ENCODE measurements at regions not wholly inside any gene's neighbourhood (a gene's known extent, or its start where the extent isn't known, plus 50 kb on each side); places are given as distances from the start of the nearest gene placed in this dataset.

GRCh38 chr18:10047237-10047636 lies 133.4 kb downstream of the VAPA start:
- no peaks in the 10 kb centered on the region for H3K79me2 ChIP-seq (ENCODE audit: insufficient read depth, low read length)
- H4K91ac ChIP-seq (ENCODE audit: insufficient read length, low read depth, low read length) = no peak overlapping the region
- H3K4ac ChIP-seq (ENCODE audit: low read depth, low read length) = no peak overlapping the region
- H3K4me2 ChIP-seq (ENCODE audit: insufficient read depth, insufficient read length, low read length) = no peak overlapping the region
- no peak overlapping the region for H4K5ac ChIP-seq (ENCODE audit: insufficient read length, low read depth, low read length)
- no peak overlapping the region for H3K4me3 Mint-ChIP-seq
- H3K79me1 ChIP-seq (ENCODE audit: insufficient read depth, low read depth, low read length, poor library complexity, severe bottlenecking) = no peaks in the 10 kb centered on the region
- WGBS (ENCODE audit: extremely low coverage, insufficient read length, low lambda C conversion rate) = no CpG with 5 or more reads among the region's 6 CpGs
- no peak overlapping the region for H3K18ac ChIP-seq (ENCODE audit: insufficient read length, low read depth, low read length)
- peaks cover 2% of the 10 kb centered on the region; the same call in 1 of the 2 replicates for H3K27me3 Mint-ChIP-seq (ENCODE audit: low read depth)
- no peak for TF ChIP-seq CTCF (conservative IDR thresholded peaks at IDR 0.05)
- peaks cover 0 to 5% (median 3%) of the 10 kb centered on the region in 3 experiments; a peak in 1 of 7 replicates for H3K36me3 Mint-ChIP-seq (ENCODE audit: insufficient read depth in 1 of 3, low read depth in 3 of 3)
- no peak overlapping the region for H2AK5ac ChIP-seq (ENCODE audit: insufficient read length, low read length)
- no peak overlapping the region for H3K14ac ChIP-seq (ENCODE audit: insufficient read depth, low read length)
- no peak overlapping the region for H4K8ac ChIP-seq (replicated peaks; ENCODE audit: insufficient read length, low read depth, low read length)
- no peaks in the 10 kb centered on the region for H3K23me2 ChIP-seq (ENCODE audit: insufficient read length, low read depth, low read length, poor library complexity, severe bottlenecking)
- H3K27ac Mint-ChIP-seq = no peak overlapping the region; a peak in 1 of 7 replicates
- no peak overlapping the region for H3K23ac ChIP-seq (ENCODE audit: insufficient read length, low read depth, low read length)
- DNase-seq = no peak
- no peak overlapping the region for H2BK20ac ChIP-seq (ENCODE audit: low read depth, low read length, poor library complexity, severe bottlenecking)
- no peaks in the 10 kb centered on the region for H3K4me1 ChIP-seq (ENCODE audit: insufficient read depth, low read length)
- H4K20me1 ChIP-seq (ENCODE audit: control insufficient read depth, insufficient read depth, insufficient read length) = no peaks in the 10 kb centered on the region
- H2BK15ac ChIP-seq (ENCODE audit: low read depth, low read length) = no peak overlapping the region
- H3K9me3 Mint-ChIP-seq = peaks cover 8% of the 10 kb centered on the region in 2 experiments
- no peak overlapping the region for H3K27ac ChIP-seq (ENCODE audit: insufficient read length, low read depth, low read length)
- no peak overlapping the region for H2BK5ac ChIP-seq (ENCODE audit: insufficient read length, low read length)
- no peak overlapping the region for H2BK12ac ChIP-seq (ENCODE audit: insufficient read length, low read depth, low read length)
- H3T11ph ChIP-seq (ENCODE audit: low read length) = no peak overlapping the region
- no peak overlapping the region for H3K9ac ChIP-seq (ENCODE audit: extremely low read depth, insufficient read length, low read length)
- no peaks in the 10 kb centered on the region for H3K27me3 ChIP-seq (ENCODE audit: insufficient read depth, low read length)
- H3K9me3 ChIP-seq (ENCODE audit: control insufficient read depth, low read depth, low read length) = no peaks in the 10 kb centered on the region
- peaks cover 9 to 12% of the 10 kb centered on the region in 2 experiments for H3K4me1 Mint-ChIP-seq
- no peak overlapping the region for H2AFZ ChIP-seq (ENCODE audit: low read length)
- no peak overlapping the region for H3K56ac ChIP-seq (ENCODE audit: insufficient read length, low read depth, low read length)
- no peak overlapping the region for H2BK120ac ChIP-seq (ENCODE audit: low read depth, low read length, poor library complexity, severe bottlenecking)

Data from H9 (cell line).